HCT116 (cell line): ENCODE measurements at regions not wholly inside any gene's neighbourhood (a gene's known extent, or its start where the extent isn't known, plus 50 kb on each side); places are given as distances from the start of the nearest gene placed in this dataset.
"Not testable (repeated sequence)": the region's sequence is repeated elsewhere in the genome, so short reads cannot be mapped to it uniquely, and the experiment has no call there.

Experiments used
- ATF3 ChIP-seq: IDR thresholded peaks from 2 replicates; pipeline ENCODE4 v1.6.1; 2012
- EZH2 ChIP-seq: fragments of 200-600 bp; sonication (generic); IDR thresholded peaks from 2 replicates; pipeline ENCODE4 v1.6.1; 2017; ENCODE audit warnings: antibody characterized with exemption, mixed run types
- EZH2phosphoT487 ChIP-seq: fragments of 200-600 bp; IDR thresholded peaks from 2 replicates; pipeline ENCODE4 v1.6.1; 2018; ENCODE audit warnings: antibody characterized with exemption, borderline replicate concordance
- POLR2A ChIP-seq: IDR thresholded peaks from 2 replicates; pipeline ENCODE4 v1.7.0; 2011; ENCODE audit warnings: borderline replicate concordance; ENCODE audit not compliant: insufficient read depth, insufficient read length; ENCODE audit errors: extremely low read depth
- POLR2AphosphoS5 ChIP-seq: IDR thresholded peaks from 2 replicates; pipeline ENCODE4 v1.6.1; 2011; ENCODE audit warnings: mild to moderate bottlenecking, low read depth, low read length, moderate library complexity
- RAD21 ChIP-seq: IDR thresholded peaks from 2 replicates; pipeline ENCODE4 v1.6.1; 2012; ENCODE audit warnings: low read depth, mild to moderate bottlenecking
- SP1 ChIP-seq: IDR thresholded peaks from 2 replicates; pipeline ENCODE4 v1.6.1; 2012; ENCODE audit warnings: low read depth
- SRF ChIP-seq: IDR thresholded peaks from 2 replicates; pipeline ENCODE4 v1.6.1; 2012; ENCODE audit warnings: low read depth
- TF ChIP-seq, protein P1 (sequence below), 3 experiments: fragments of 200-600 bp in 1 of 3; sonication (generic) in 1 of 3; IDR thresholded peaks in 2 of 3; conservative IDR thresholded peaks in 1 of 3; 2 replicates each; pipeline ENCODE4 v1.5.1; 2012 to 2017; ENCODE audit warnings: low read depth in 2 of 3, low read length in 2 of 3, antibody characterized with exemption in 1 of 3, borderline replicate concordance in 1 of 3, control low read depth in 1 of 3, mild to moderate bottlenecking in 1 of 3, mixed read lengths in 1 of 3, mixed run types in 1 of 3, moderate library complexity in 1 of 3; ENCODE audit not compliant: insufficient read depth in 1 of 3
- TF ChIP-seq, protein P2 (sequence below): IDR thresholded peaks from 2 replicates; pipeline ENCODE4 v1.6.1; 2012; ENCODE audit warnings: low read depth

DNA sequence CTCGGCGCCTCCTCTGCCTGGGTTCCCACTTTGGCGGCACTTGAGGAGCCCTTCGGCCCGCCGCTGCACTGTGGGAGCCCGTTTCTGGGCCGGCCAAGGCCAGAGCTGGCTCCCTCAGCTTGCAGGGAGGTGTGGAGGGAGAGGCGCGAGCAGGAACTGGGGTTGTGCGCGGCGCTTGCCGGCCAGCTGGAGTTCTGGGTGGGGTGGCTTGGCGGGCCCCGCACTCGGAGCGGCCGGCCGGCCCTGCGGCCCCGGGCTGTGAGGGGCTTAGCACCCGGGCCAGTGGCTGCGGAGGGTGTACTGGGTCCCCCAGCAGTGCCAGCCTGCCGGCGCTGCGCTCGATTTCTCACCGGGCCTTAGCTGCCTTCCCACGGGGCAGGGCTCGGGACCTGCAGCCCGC lies 201.7 kb upstream of the GALNT2 start:
- TF ChIP-seq, protein P1, sequence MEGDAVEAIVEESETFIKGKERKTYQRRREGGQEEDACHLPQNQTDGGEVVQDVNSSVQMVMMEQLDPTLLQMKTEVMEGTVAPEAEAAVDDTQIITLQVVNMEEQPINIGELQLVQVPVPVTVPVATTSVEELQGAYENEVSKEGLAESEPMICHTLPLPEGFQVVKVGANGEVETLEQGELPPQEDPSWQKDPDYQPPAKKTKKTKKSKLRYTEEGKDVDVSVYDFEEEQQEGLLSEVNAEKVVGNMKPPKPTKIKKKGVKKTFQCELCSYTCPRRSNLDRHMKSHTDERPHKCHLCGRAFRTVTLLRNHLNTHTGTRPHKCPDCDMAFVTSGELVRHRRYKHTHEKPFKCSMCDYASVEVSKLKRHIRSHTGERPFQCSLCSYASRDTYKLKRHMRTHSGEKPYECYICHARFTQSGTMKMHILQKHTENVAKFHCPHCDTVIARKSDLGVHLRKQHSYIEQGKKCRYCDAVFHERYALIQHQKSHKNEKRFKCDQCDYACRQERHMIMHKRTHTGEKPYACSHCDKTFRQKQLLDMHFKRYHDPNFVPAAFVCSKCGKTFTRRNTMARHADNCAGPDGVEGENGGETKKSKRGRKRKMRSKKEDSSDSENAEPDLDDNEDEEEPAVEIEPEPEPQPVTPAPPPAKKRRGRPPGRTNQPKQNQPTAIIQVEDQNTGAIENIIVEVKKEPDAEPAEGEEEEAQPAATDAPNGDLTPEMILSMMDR (IDR thresholded peaks at IDR 0.05 in 2 of 3, conservative IDR thresholded peaks at IDR 0.05 in 1 of 3; ENCODE audit: borderline replicate concordance in 1 of 3, insufficient read depth in 1 of 3, low read depth in 2 of 3, low read length in 2 of 3): not testable (repeated sequence)
- not testable (repeated sequence) for TF ChIP-seq SP1, SRF, POLR2A, ATF3, EZH2phosphoT487, POLR2AphosphoS5, EZH2, RAD21
- TF ChIP-seq, protein P2, sequence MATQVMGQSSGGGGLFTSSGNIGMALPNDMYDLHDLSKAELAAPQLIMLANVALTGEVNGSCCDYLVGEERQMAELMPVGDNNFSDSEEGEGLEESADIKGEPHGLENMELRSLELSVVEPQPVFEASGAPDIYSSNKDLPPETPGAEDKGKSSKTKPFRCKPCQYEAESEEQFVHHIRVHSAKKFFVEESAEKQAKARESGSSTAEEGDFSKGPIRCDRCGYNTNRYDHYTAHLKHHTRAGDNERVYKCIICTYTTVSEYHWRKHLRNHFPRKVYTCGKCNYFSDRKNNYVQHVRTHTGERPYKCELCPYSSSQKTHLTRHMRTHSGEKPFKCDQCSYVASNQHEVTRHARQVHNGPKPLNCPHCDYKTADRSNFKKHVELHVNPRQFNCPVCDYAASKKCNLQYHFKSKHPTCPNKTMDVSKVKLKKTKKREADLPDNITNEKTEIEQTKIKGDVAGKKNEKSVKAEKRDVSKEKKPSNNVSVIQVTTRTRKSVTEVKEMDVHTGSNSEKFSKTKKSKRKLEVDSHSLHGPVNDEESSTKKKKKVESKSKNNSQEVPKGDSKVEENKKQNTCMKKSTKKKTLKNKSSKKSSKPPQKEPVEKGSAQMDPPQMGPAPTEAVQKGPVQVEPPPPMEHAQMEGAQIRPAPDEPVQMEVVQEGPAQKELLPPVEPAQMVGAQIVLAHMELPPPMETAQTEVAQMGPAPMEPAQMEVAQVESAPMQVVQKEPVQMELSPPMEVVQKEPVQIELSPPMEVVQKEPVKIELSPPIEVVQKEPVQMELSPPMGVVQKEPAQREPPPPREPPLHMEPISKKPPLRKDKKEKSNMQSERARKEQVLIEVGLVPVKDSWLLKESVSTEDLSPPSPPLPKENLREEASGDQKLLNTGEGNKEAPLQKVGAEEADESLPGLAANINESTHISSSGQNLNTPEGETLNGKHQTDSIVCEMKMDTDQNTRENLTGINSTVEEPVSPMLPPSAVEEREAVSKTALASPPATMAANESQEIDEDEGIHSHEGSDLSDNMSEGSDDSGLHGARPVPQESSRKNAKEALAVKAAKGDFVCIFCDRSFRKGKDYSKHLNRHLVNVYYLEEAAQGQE: not testable (repeated sequence)
